ENCODE measurements at regions not wholly inside any gene's neighbourhood (a gene's known extent, or its start where the extent isn't known, plus 50 kb on each side); places are given as distances from the start of the nearest gene placed in this dataset.

- no peak for DNase-seq
Measured at GRCh38 chr12:76611533-76611932, 52.0 kb upstream of the OSBPL8 start.

GRCh38 chr12:76614364-76614763 lies 54.8 kb upstream of the OSBPL8 start:
- no peak for DNase-seq

- DNase-seq, result no peak
Measured at GRCh38 chr12:76618031-76618430, 58.5 kb upstream of the OSBPL8 start.

GRCh38 chr12:76621582-76622024 lies 62.0 kb upstream of the OSBPL8 start:
- peak; percentile 58 for DNase-seq

- DNase-seq, result no peak
Measured at GRCh38 chr12:76622351-76622750, 62.8 kb upstream of the OSBPL8 start.

- DNase-seq, result no peak
Measured at GRCh38 chr12:76622915-76623314, 63.3 kb upstream of the OSBPL8 start.

GRCh38 chr12:76623931-76624330 lies 64.4 kb upstream of the OSBPL8 start:
- DNase-seq, result no peak

DNA sequence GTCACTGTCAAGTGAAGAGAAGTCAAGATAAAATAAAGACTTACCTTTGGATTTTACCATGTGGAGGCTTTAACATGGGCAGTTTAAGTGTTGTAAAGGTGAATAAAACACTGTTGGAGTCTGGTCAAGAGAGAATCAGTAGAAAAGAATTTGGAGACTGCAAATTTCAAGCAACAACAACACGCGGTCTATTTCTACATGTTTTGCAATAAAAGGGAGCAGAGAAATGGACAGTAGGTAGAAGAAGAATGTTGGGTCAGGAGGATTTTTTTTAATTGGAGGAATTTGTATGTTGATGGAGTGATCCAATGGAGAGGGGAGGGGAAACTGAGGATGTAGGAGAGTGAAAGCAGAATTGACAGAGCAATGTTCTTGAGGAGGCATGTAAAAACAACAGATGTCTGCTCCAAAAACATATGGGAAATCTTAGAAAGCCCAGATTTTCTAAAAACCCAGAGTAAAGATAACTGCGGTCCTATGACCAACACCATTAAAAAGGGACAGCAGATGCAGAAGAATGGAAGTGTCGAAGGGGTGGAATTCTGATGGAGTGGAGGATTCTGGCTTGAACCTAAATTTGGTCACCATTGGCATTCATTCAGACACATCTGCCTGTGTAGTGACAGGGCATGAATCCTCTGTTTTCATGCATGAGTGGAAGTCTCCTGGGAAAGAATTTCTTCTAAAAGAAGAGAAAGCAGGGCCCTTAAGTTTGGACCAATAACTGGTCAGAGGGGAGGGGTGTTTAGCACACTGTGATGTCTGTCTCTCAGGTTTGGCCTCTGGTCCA lies 68.0 kb upstream of the OSBPL8 start:
- no peak for DNase-seq

- DNase-seq, result no peak
Measured at GRCh38 chr12:76628745-76629144, 69.2 kb upstream of the OSBPL8 start.

DNA sequence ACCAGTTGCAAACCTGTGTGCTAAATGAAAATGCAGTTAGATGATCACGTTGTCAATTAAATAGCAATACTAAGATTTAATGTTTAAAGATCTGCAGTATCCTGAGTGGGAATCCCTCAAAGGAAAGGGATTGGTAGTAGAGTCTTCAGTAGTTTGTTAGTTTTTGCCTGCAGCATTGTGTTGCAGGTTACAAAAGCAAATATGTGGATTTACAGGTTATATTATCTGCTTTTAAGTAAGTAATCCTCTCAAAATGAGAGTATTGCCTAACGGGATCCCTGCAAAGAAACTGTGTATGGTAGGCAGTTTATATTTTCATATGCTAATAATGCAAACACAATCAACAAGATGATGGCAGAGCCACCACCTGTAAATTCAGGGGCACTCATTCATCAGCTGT lies 72.2 kb upstream of the OSBPL8 start:
- no peak for DNase-seq

DNA sequence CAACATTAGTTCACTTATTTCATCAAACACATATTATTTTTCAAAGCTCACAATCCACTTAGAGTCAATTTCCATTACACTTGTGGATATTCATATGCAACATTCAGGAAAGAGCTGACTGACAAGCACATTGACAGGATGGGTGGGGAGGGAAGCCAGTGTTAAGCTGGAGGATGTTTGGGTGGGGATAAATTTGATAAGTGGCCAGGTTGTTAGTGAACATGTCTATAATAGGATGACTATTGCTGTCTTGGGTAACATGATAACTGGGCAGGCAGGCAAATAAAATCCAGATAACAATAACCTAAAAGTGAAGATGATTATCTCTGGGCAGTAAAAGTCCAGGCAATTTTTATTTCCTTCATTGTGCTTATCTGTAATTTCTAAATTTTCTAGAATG lies 73.8 kb upstream of the OSBPL8 start:
- no peak for DNase-seq

- DNase-seq, result no peak
Measured at GRCh38 chr12:76634133-76634532, 74.6 kb upstream of the OSBPL8 start.

GRCh38 chr12:76636121-76636692 lies 76.6 kb upstream of the OSBPL8 start:
- DNase-seq, result no peak

- no peak for DNase-seq
Measured at GRCh38 chr12:76637807-76638206, 78.2 kb upstream of the OSBPL8 start.

DNA sequence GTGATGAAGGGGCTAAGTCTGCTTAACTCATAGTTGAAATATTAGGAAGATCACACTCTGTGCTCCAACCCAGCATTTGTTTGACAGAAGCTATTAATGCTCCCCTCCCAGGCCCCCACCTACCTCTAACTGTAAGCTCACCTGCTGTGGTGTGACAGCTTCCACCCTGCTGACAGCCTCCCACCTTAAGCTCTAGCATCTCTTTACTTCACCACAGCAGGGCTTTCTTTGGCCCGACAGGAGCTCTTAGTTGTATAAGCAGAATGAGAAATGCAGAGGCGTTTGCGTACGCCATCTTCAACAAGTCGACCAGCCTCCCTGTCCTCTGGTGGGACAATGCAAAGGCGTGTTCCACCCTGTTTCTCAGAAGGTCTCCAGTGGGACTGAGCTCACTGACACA lies 80.1 kb upstream of the OSBPL8 start:
- no peak for DNase-seq

GRCh38 chr12:76641073-76641472 lies 81.5 kb upstream of the OSBPL8 start:
- no peak for DNase-seq

DNA sequence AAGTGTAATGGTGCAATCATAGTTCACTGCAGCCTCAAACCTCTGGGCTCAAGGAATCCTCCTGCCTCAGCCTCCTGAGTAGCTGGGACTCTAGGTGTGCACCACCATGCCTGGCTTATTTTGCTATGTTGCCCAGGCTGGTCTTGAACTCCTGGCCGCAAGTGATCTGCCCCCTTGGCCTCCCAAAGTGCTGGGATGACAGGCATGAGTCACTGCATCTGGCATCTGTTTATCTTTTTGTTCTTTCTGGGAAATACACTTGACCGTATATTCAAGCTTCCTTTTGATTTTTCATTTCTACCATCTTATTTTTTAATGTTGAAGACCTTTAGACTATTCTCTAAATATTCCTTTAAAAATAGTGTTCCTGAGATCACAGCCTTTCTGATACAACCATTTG lies 82.4 kb upstream of the OSBPL8 start:
- no peak for DNase-seq

DNA sequence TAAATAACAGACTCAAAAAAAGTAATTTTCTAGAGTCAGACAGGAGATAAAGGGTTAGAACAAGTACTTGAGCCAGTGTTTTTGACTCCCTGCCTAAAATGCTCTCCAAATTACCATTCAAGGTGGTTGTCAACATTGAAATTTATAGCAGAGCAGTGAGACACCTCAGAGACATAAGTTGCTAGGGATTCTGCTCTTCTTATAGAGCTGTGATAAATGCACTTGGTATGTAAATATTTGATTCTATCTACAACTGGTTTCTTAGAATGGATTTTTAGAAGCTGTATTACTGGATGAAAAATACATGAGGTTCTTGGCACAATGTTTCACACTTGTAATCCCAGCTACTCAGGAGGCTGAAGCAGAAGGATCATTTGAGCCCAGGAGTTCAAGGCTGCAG lies 83.9 kb upstream of the OSBPL8 start:
- DNase-seq, result no peak

DNA sequence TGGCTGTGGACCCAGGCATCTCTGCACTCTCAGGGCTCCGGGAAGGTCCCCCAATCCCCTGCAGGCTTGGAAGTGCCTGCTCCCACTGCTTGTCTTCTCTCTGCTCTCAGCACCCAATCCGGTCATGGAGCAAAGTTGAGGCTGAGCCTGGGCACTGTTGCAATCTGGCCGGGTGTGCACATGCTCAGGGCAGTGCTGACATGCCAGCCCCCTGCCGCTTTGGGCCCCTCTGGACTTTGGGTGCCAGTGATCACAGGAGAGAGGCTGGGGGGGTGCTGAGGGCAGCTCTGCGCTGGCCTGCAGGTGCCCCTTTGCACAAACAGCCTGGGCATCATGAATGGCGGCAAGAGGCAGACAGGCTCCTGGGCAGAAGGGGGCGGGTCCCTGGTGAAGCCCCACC lies 85.4 kb upstream of the OSBPL8 start:
- DNase-seq, result no peak

DNA sequence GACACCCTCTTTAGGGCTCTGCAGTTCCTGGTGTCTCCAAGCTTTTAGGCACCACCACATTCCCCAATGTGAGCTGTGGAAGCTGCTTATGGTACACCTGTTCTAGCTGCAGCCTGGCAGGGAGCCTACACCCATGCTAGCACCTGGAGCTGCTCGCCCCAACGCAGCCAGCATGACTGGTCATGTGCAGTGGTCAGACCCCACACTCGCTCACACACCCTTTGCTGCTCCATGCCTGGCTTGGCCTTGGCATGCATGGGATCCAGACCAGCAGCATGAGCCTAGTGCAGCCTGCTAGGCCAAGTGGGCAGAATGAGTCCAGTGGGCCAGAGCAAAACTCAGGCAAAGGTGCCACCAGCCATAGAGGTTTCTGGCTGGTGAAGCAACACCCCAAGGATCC lies 86.4 kb upstream of the OSBPL8 start:
- no peak for DNase-seq

- DNase-seq, result no peak
Measured at GRCh38 chr12:76646366-76646765, 86.8 kb upstream of the OSBPL8 start.

- no peak for DNase-seq
Measured at GRCh38 chr12:76649099-76649498, 89.5 kb upstream of the OSBPL8 start.

- DNase-seq, result no peak
Measured at GRCh38 chr12:76652402-76652801, 92.8 kb upstream of the OSBPL8 start.

DNA sequence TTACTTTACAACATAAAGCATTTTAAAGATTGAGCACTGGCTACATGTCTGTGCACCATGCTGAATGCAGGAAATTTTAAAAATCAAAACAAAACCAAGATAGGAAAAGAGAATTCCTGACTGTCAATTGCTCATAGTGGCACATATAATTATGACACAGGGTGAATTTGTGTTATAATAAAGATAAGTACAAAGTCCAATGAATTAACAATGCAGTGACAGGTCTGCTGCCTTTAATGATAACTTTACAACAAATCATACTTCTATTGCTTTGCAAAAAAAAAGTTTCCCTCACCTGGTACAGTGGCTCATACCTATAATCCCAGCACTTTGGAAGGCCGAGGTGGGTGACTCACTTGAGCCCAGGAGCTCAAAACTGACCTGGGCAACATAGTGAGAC lies 93.8 kb upstream of the OSBPL8 start:
- DNase-seq, result no peak

DNA sequence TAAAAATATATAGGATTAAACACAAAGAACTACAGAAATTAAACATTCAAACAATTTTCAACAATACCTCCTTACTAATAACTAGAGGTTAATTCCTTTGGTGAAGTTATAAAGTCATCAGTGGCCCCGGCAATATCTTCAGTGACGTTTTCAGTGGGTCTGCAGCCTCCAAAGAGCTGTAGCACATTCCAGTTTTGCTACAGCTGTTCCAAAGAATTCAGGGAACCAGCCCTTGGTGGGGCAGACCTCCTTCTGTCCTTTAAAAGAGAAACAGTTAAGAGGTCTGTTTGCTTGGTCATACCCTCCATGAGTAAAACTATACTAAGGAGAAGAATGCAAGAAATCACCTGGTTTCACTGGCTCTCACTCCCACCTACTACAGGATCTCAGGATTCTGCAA lies 99.2 kb upstream of the ZDHHC17 start:
- no peak for DNase-seq
